Tibial nerve (tissue), 4 donors: ENCODE measurements at regions not wholly inside any gene's neighbourhood (a gene's known extent, or its start where the extent isn't known, plus 50 kb on each side); places are given as distances from the start of the nearest gene placed in this dataset.

Source experiments
- DNase-seq, 2 donors: peaks; one replicate each; pipeline ENCODE4 v3.0.0-alpha.2; 2019; ENCODE audit warnings: low spot score in 2 of 2
- H3K27ac ChIP-seq, 4 donors: fragments of 200-600 bp; sonication (generic) in 3 of 4; one replicate each; pipeline ENCODE4 v1.5.1; 2017 to 2019; ENCODE audit warnings: mild to moderate bottlenecking in 1 of 4
- H3K27me3 ChIP-seq, 2 donors: fragments of 200-600 bp; sonication (generic) in 1 of 2; one replicate each; pipeline versions ENCODE4 v1.5.1 to v1.6.0; 2017 to 2019
- H3K36me3 ChIP-seq, 3 donors: fragments of 200-600 bp; sonication (generic); one replicate each; pipeline ENCODE4 v1.5.1; 2018 to 2019
- H3K4me1 ChIP-seq, 4 donors: fragments of 200-600 bp; sonication (generic) in 3 of 4; one replicate each; pipeline ENCODE4 v1.5.1; 2017 to 2019
- H3K4me3 ChIP-seq, 4 donors: fragments of 200-600 bp; sonication (generic) in 3 of 4; one replicate each; pipeline ENCODE4 v1.5.1; 2017 to 2019; ENCODE audit warnings: mild to moderate bottlenecking in 1 of 4, moderate library complexity in 1 of 4
- H3K9me3 ChIP-seq, 4 donors: fragments of 200-600 bp; sonication (generic) in 3 of 4; one replicate each; pipeline ENCODE4 v1.5.1; 2017 to 2019
- EP300 ChIP-seq, 2 donors: sonication (generic); formaldehyde crosslinking; IDR thresholded peaks; one replicate each; pipeline ENCODE4 v1.6.1; 2017; ENCODE audit warnings: antibody characterized with exemption in 2 of 2, mild to moderate bottlenecking in 1 of 2
- POLR2A ChIP-seq, 2 donors: fragments of 450-650 bp; IDR thresholded peaks; one replicate each; pipeline ENCODE4 v1.6.1; 2017; ENCODE audit warnings: antibody characterized with exemption in 2 of 2, mild to moderate bottlenecking in 2 of 2, moderate library complexity in 2 of 2
- WGBS, 2 donors: methylation state at CpG; one replicate each; pipeline ENCODE4 v1.1.5; 2018; 5-methylcytosine and 5-hydroxymethylcytosine counted together
- TF ChIP-seq, protein P1 (sequence below), 5 experiments: fragments of 200-600 bp in 3 of 5; fragments of 450-650 bp in 2 of 5; sonication (generic) in 3 of 5; IDR thresholded peaks; one replicate each; pipeline ENCODE4 v1.5.1; 2016 to 2019; ENCODE audit warnings: antibody characterized with exemption in 5 of 5, mild to moderate bottlenecking in 3 of 5, moderate library complexity in 2 of 5

DNA sequence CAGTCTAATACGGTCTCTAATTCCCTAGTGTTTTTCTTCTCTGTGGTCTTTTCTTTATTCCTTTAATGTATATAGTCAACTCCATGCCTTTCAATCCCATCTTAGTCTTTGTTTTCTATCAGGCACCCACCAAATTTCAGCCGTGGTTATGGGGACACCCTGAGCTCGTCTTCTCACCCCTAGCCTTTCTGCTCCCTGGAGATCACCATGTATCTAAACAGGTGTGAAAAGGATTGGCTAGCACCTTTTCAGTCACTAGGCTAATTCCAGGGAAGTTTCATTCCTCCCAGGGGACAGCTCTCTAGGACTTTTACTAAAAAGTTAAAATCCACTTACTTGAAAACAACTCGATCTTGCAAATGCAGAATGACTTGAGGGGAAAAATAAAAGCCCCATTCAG, 291.3 kb downstream of the ETNK1 start:
- 52 to 62% methylated on average over 4 of the region's 4 CpGs for WGBS, 2 donors
- Histone ChIP-seq H3K27me3 (no peaks in the 10 kb centered on the region), H3K4me1 (no peaks in the 10 kb centered on the region), H3K9me3 (no peaks in the 10 kb centered on the region), H3K36me3 (no peaks in the 10 kb centered on the region), H3K27ac (no peak overlapping the region), H3K4me3 (no peak overlapping the region)
- no peak for DNase-seq
- TF ChIP-seq, protein P1, sequence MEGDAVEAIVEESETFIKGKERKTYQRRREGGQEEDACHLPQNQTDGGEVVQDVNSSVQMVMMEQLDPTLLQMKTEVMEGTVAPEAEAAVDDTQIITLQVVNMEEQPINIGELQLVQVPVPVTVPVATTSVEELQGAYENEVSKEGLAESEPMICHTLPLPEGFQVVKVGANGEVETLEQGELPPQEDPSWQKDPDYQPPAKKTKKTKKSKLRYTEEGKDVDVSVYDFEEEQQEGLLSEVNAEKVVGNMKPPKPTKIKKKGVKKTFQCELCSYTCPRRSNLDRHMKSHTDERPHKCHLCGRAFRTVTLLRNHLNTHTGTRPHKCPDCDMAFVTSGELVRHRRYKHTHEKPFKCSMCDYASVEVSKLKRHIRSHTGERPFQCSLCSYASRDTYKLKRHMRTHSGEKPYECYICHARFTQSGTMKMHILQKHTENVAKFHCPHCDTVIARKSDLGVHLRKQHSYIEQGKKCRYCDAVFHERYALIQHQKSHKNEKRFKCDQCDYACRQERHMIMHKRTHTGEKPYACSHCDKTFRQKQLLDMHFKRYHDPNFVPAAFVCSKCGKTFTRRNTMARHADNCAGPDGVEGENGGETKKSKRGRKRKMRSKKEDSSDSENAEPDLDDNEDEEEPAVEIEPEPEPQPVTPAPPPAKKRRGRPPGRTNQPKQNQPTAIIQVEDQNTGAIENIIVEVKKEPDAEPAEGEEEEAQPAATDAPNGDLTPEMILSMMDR (IDR thresholded peaks at IDR 0.05) = no peak
- TF ChIP-seq POLR2A (IDR thresholded peaks at IDR 0.05) (no peak), EP300 (IDR thresholded peaks at IDR 0.05) (no peak)

- H3K36me3 ChIP-seq = no peaks in the 10 kb centered on the region
- WGBS, 2 donors = 35 to 40% methylated on average over 4 of the region's 4 CpGs
Observed at GRCh38 chr12:22916815-22917214, 291.8 kb downstream of the ETNK1 start.

GRCh38 chr12:22919883-22920282, 294.9 kb downstream of the ETNK1 start:
- no peak overlapping the region for H3K27ac ChIP-seq
- no peak overlapping the region for H3K4me3 ChIP-seq
- no peaks in the 10 kb centered on the region for H3K27me3 ChIP-seq
- DNase-seq = no peak
- 75 to 87% methylated on average over 3 of the region's 3 CpGs for WGBS, 2 donors
- no peaks in the 10 kb centered on the region for H3K4me1 ChIP-seq
- H3K9me3 ChIP-seq = no peaks in the 10 kb centered on the region
- no peaks in the 10 kb centered on the region for H3K36me3 ChIP-seq
- TF ChIP-seq, protein P1 (IDR thresholded peaks at IDR 0.05) = no peak
- no peak for TF ChIP-seq POLR2A (IDR thresholded peaks at IDR 0.05)
- TF ChIP-seq EP300 (IDR thresholded peaks at IDR 0.05) = no peak

More at GRCh38 chr12:22916815-22917214, 291.8 kb downstream of the ETNK1 start:
- Histone ChIP-seq H3K9me3 (no peaks in the 10 kb centered on the region), H3K27me3 (no peaks in the 10 kb centered on the region), H3K4me3 (no peak overlapping the region), H3K27ac (no peak overlapping the region), H3K4me1 (no peaks in the 10 kb centered on the region)
- no peak for DNase-seq
- TF ChIP-seq, protein P1 (IDR thresholded peaks at IDR 0.05) = no peak
- TF ChIP-seq EP300 (IDR thresholded peaks at IDR 0.05) (no peak), POLR2A (IDR thresholded peaks at IDR 0.05) (no peak)

- WGBS, 2 donors = 76% methylated on average over 2 of the region's 2 CpGs
- no peak overlapping the region for H3K27ac ChIP-seq
Observed at GRCh38 chr12:22923768-22924167, 298.8 kb downstream of the ETNK1 start.

DNA sequence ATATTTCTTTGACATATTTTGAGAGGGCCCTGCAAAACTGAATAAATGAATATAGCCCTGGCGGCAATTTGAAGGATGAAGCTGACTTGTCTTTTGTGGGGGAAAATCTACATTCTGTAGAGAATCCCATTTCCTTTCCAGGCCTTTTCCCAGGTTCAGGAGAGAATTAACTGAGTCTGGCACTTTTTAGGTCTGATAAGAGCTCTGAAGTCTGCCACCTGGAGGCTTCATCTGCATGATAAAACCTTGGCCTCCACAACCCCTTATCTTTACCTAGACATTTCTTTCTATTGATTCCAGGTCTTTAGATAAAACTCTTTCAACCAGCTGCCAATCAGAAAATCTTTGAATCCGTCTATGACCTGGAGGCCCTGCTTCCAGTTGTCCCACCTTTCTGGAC, 299.4 kb downstream of the ETNK1 start:
- H3K9me3 ChIP-seq = no peaks in the 10 kb centered on the region
- TF ChIP-seq POLR2A (IDR thresholded peaks at IDR 0.05) (no peak), EP300 (IDR thresholded peaks at IDR 0.05) (no peak)
- TF ChIP-seq, protein P1 (IDR thresholded peaks at IDR 0.05) = no peak
- H3K27me3 ChIP-seq = no peaks in the 10 kb centered on the region
- no peak overlapping the region for H3K4me3 ChIP-seq
- 95 to 100% methylated on average over 2 of the region's 2 CpGs for WGBS, 2 donors
- DNase-seq = no peak
- no peak overlapping the region for H3K27ac ChIP-seq
- H3K36me3 ChIP-seq = no peaks in the 10 kb centered on the region
- H3K4me1 ChIP-seq = no peaks in the 10 kb centered on the region

More at GRCh38 chr12:22923768-22924167, 298.8 kb downstream of the ETNK1 start:
- no peak overlapping the region for H3K4me3 ChIP-seq
- H3K27me3 ChIP-seq = no peaks in the 10 kb centered on the region
- TF ChIP-seq, protein P1 (IDR thresholded peaks at IDR 0.05) = no peak
- TF ChIP-seq EP300 (IDR thresholded peaks at IDR 0.05) = no peak
- TF ChIP-seq POLR2A (IDR thresholded peaks at IDR 0.05) = no peak
- DNase-seq = no peak
- H3K36me3 ChIP-seq = no peaks in the 10 kb centered on the region
- H3K9me3 ChIP-seq = no peaks in the 10 kb centered on the region
- H3K4me1 ChIP-seq = no peaks in the 10 kb centered on the region
